AG09319 (cell line): ENCODE measurements at regions not wholly inside any gene's neighbourhood (a gene's known extent, or its start where the extent isn't known, plus 50 kb on each side); places are given as distances from the start of the nearest gene placed in this dataset.
"Not testable (repeated sequence)": the region's sequence is repeated elsewhere in the genome, so short reads cannot be mapped to it uniquely, and the experiment has no call there.

Experiments used
- DNase-seq: peaks from one replicate; pipeline ENCODE4 v3.0.0-alpha.2; 2010; ENCODE audit warnings: low read depth; ENCODE audit errors: extremely low read depth
- CTCF ChIP-seq: IDR thresholded peaks from 2 replicates; pipeline ENCODE4 v1.5.1; 2011; ENCODE audit warnings: low read depth, mild to moderate bottlenecking, inconsistent platforms, low read length, moderate library complexity

GRCh38 chr2:221962186-221962585, 336.6 kb downstream of the PAX3 start:
- DNase-seq = no peak

DNA sequence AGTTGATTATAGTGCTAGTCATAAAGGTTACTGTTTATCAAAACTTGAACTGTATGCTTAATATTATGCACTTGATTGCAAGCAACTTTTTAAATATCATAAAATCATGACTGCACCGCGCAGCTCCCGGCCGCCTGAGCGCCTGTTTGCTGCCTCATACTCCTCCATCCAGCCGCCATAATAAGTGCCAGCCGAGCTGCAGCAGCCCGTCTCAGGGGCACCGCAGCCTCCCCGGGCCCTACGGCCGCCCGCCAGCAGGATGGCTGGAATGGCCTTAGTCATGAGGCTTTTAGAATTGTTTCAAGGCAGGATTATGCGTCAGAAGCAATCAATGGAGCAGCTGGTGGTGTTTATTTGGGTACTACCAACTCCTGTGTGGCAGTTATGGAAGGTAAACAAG, 337.2 kb downstream of the PAX3 start:
- TF ChIP-seq CTCF = no peak
- DNase-seq = no peak

More at GRCh38 chr2:221962186-221962585, 336.6 kb downstream of the PAX3 start:
- no peak for TF ChIP-seq CTCF

GRCh38 chr2:221958224-221958623, 340.6 kb downstream of the PAX3 start:
- DNase-seq = no peak
- no peak for TF ChIP-seq CTCF

DNA sequence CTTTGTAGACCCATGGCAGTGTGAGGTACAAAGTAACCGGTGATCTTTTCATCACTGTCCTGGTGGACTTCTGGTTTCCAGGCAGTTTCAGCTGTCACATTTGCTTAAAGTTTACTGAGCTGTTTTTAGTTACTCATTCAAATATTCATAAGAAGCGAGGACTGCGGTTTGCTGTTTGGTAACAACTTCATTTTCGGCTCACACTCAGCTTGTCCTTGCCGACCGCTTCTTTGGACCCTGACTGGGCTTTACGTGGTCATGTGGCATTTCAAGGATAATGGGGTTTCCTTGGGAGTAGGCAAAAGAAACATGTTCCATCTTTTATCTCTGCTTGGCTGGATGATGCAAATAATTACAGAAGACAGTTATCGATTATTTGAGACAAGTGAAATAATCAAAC, 350.7 kb downstream of the PAX3 start:
- DNase-seq = no peak
- no peak for TF ChIP-seq CTCF

DNA sequence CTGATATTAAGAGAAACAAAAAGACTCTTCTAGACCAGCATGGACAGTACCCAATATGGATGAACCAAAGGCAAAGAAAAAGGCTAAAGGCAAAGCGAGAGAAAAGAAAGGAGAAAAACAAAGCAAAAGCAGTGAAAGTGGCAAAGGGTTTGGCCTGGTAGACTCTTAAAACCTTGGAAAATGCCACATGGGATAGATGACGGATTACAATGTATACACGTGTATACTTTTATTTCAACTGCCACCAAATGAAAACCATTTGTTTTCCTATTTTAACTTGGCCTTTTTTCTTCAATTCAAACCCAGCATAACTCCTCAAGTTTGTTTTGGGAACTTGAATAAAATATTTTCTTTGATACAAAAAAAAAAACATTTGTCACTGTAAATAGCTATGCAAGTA, 354.3 kb downstream of the PAX3 start:
- DNase-seq = not testable (repeated sequence)

- TF ChIP-seq CTCF = no peak
- DNase-seq = no peak
These were observed 355.6 kb downstream of the PAX3 start for GRCh38 chr2:221943076-221943810.

- DNase-seq = no peak
- no peak for TF ChIP-seq CTCF
These were observed 359.3 kb upstream of the EPHA4 start for GRCh38 chr2:221931251-221931991.
